Stimulated activated naive B cell treated with anti-CD40 and anti-IgM and Interleukin-4, amounts not matched to agents 10 μg/mL and 1 μg/mL and 100 μg/mL, for 72 hours (primary cell): ENCODE measurements at regions not wholly inside any gene's neighbourhood (a gene's known extent, or its start where the extent isn't known, plus 50 kb on each side); places are given as distances from the start of the nearest gene placed in this dataset.

Experiments
- ATAC-seq, 2 donors: fragments of 150-1000 bp; cut with Tn5 transposase; replicated peaks; 2 replicates each; pipeline ENCODE4 v1.10.0; 2021; ENCODE audit warnings: moderate library complexity in 1 of 2
- DNase-seq: peaks from one replicate; pipeline ENCODE4 v3.0.0; 2021
- H3K27ac Mint-ChIP-seq: one replicate; pipeline ENCODE4 v1.8.0; 2022; ENCODE audit warnings: mild to moderate bottlenecking, mixed read lengths
- H3K27me3 Mint-ChIP-seq, 2 donors: one replicate each; pipeline ENCODE4 v1.8.0; 2022; ENCODE audit warnings: mixed read lengths in 2 of 2
- H3K36me3 Mint-ChIP-seq, 2 donors: one replicate each; pipeline ENCODE4 v1.8.0; 2022; ENCODE audit warnings: mixed read lengths in 2 of 2, mild to moderate bottlenecking in 1 of 2
- H3K4me1 Mint-ChIP-seq, 2 donors: one replicate each; pipeline ENCODE4 v1.8.0; 2022; ENCODE audit warnings: mixed read lengths in 2 of 2, mild to moderate bottlenecking in 1 of 2
- H3K4me3 Mint-ChIP-seq, 2 donors: one replicate each; pipeline ENCODE4 v1.8.0; 2022; ENCODE audit warnings: mild to moderate bottlenecking in 2 of 2, mixed read lengths in 2 of 2, moderate library complexity in 1 of 2
- H3K9me3 Mint-ChIP-seq, 2 donors: one replicate each; pipeline ENCODE4 v1.8.0; 2022; ENCODE audit warnings: mixed read lengths in 2 of 2, mild to moderate bottlenecking in 1 of 2

DNA sequence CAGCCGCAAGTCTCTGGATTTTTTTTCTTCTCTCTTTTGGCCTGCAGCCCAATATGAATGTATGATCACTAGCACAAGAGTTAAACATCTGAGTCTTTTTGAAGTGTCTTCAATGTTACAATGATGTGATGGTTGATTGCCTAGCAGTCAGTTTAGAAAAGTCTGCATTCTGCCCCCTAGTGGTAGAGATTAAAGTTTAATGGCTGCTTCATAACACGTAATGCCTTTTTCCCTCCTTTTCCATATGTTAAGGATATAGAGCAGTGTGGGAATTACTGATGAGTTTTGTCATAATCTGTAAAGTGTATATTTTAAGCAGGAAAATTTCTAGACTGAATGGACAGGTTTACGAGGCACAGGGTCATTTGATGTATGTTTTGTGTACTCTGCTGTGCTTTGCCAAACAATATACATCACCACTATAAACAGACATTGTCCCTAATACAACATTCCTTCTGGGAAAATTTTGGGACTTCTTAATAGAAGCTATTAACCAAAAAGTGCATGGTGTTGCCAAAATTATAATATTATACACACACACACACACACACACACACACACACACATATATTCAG is 1038.5 kb upstream of the NR2F2 start:
- Mint-ChIP-seq H3K4me1 (no peaks in the 10 kb centered on the region), H3K27me3 (peaks cover under 1 to 30% of the 10 kb centered on the region in 2 donors), H3K36me3 (no peaks in the 10 kb centered on the region), H3K27ac (no peak overlapping the region), H3K9me3 (no peaks in the 10 kb centered on the region), H3K4me3 (no peak overlapping the region)
- DNase-seq = no peak
- no peak for ATAC-seq

DNA sequence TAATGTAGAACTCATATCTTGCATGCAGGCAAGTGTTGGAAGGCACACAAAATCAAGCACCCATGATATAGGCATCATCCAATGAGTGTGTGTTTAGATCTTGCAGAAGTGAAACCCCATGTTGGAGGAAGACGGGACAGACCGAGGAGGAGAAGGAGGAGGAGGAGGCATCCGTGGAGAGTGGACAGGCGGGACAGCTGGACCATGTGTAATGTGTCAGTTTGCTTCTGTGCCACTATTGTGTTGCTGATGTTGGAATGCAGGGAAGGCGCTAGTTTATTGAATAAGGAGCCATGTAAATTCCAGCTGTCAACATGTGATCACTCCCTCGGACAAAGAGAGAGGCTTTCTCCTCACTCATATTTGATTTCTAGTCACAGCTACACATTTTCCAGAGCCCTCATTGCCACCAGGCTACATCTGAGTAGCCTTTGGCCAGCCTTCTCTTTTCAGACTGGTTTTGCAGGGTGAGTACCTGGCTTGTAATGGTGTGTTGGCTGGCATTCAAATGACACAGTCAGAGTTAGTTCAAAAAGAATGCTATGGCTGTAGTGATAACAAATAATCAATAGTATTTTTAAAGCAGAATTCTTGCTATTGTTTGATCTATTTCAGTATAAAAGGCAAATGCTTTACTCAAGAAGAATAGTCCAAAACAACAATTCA is 1037.6 kb upstream of the NR2F2 start:
- Mint-ChIP-seq H3K4me3 (no peak overlapping the region), H3K36me3 (no peaks in the 10 kb centered on the region), H3K9me3 (no peaks in the 10 kb centered on the region), H3K27ac (no peak overlapping the region), H3K27me3 (peaks cover 0 to 29% of the 10 kb centered on the region in 2 donors), H3K4me1 (no peaks in the 10 kb centered on the region)
- DNase-seq (no peak), ATAC-seq (no peak)

DNA sequence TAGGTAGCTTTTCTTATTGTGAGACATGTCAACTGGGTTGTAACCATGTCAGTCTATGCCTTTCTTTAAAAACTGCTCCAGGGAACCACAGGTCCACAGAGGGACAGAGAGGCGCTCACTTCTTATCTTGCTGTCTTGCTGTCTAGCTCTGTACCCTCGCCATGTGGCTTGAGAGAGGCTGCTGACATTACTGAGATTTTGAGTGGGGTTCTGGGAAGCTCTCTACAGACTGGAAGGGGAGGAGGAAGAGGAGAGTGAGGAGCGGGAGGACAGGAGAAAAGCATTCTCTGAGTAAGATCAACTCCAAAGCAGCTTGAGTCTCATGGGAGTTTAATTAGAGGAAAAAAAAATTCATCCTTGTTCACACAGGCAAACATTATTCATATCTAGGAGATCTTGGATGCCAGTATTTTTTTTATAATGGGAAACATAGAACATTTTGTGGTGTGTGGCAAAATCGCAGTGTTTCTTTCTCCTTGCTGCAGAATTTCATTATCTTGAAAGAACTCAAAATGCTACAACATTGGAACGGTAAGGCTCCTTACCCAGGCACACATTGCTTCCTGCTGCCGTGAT is 1037.0 kb upstream of the NR2F2 start:
- no peak overlapping the region for H3K4me3 Mint-ChIP-seq
- H3K27me3 Mint-ChIP-seq = peaks cover 0 to 23% of the 10 kb centered on the region in 2 donors
- H3K36me3 Mint-ChIP-seq = no peaks in the 10 kb centered on the region
- H3K9me3 Mint-ChIP-seq = no peaks in the 10 kb centered on the region
- ATAC-seq = no peak
- no peaks in the 10 kb centered on the region for H3K4me1 Mint-ChIP-seq
- DNase-seq = no peak
- H3K27ac Mint-ChIP-seq = no peak overlapping the region

DNA sequence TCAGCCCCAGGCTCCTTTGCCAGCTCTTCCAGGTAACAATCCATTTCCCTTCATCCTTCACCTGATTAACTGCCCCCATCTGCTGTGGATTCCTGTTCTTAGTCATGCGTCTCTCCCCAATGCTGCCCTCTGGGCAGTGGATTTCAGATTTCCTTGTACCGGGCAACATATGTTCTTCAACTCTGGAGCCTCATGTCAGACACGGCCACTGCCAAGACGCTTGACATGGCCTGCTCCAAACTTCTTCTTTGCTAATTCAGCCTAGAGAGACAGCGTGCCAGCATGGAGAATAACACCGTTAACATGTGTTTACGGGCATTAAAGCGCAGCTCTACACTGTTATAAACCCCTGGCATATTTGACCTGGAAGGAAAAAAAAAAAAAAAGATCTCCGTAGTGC is 1035.1 kb upstream of the NR2F2 start:
- DNase-seq (no peak), ATAC-seq (no peak)
- H3K36me3 Mint-ChIP-seq = no peaks in the 10 kb centered on the region
- H3K27ac Mint-ChIP-seq = no peak overlapping the region
- H3K9me3 Mint-ChIP-seq = no peaks in the 10 kb centered on the region
- no peak overlapping the region for H3K4me3 Mint-ChIP-seq
- H3K4me1 Mint-ChIP-seq = no peaks in the 10 kb centered on the region
- peaks cover 0 to 23% of the 10 kb centered on the region in 2 donors for H3K27me3 Mint-ChIP-seq

DNA sequence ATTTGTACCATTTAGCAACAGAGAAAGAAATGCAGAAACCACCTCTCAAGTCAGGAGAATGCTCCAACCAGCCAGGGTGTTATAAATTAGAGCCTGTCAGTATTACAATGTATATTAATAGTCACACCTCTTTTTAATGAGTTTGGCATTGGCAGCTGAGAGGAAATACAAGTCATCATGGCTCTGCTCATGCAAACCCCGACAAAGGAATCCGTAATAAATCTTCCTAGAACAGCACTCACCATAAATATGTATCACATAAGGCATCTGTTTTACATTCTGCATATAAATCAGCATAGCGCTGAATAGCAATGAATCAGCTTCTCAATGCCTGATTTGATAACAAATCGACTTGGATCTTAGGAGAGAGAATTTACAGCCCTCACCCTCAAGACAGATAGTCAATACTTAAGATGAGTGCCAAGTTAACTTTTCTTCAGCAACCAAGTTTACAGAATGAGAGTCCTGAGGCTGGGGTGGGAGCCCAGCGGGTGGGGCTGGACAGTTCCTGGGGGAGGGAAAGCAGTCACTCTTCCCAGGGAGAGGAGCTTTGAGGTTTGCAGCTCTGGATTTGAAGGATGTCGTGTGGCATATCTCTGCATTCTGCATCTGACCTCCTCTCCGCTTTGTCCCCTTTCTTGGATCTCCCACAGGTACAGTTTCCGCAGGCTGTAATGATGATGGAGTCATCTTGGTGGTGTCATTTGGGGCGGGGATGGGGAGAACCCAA is 1034.4 kb upstream of the NR2F2 start:
- Mint-ChIP-seq H3K9me3 (no peaks in the 10 kb centered on the region), H3K27ac (no peak overlapping the region), H3K27me3 (peaks cover 0 to 23% of the 10 kb centered on the region in 2 donors), H3K36me3 (no peaks in the 10 kb centered on the region), H3K4me1 (no peaks in the 10 kb centered on the region), H3K4me3 (no peak overlapping the region)
- no peak for ATAC-seq
- no peak for DNase-seq

DNA sequence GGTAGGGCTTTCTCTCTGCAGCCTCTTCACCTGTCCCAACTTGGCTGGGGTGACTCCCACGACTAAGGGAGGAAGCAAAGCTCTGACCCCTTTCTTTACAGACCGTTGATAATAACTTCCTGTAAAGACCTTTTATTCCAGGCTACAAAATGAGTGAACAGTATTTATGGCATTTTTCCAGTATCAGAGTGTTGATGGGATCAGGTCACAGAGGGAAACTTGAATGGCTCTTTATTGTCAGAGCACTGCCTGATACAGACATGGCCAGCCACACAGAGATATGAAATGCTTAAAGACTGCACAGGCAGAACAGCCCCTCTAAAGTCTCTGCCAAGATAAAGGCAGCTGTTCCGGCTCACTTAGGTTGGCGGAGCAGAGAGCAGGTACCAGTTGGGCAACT is 1033.9 kb upstream of the NR2F2 start:
- H3K9me3 Mint-ChIP-seq = no peaks in the 10 kb centered on the region
- H3K27ac Mint-ChIP-seq = no peak overlapping the region
- H3K27me3 Mint-ChIP-seq = peaks cover 0 to 23% of the 10 kb centered on the region in 2 donors
- no peaks in the 10 kb centered on the region for H3K36me3 Mint-ChIP-seq
- DNase-seq = no peak
- no peak overlapping the region for H3K4me3 Mint-ChIP-seq
- ATAC-seq = no peak
- H3K4me1 Mint-ChIP-seq = no peaks in the 10 kb centered on the region

DNA sequence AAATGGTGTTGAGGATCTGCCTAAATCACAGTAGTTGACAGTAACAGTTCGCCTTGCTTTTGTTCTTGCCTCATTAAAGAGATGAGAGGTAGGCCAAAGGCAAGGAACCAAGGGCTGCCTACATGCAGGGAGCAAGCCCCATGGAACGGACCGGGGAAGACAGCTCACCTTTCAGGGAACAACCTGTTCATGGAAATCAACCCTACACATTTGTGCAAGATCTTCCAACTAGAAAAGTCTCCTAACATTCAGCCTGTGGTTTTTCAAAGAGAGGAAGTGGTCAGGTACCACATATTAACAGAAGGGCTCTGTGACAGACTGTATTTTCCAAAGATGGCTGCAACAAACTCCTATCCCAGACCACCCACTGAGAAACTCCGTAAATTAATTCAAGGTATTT is 1031.8 kb upstream of the NR2F2 start:
- H3K27ac Mint-ChIP-seq = no peak overlapping the region

DNA sequence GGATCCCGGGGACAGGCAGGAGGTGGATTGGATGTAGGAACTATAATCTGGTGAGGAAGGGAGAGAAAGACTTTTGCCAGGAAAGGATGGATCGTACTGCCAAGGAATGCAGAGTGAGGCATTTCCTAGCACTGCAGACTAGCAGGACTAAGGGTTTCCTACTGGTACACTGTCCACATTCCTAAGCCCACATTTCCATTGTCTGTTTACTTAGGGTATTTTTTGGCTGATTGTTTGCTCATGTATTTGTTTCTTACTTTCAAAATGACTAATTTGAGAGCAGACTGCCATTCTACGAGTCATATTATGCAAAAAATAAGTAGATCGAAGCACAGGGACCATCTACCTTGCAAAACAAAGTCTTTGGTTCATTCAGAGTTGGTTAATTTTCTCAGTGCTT is 1029.5 kb upstream of the NR2F2 start:
- Mint-ChIP-seq H3K9me3 (no peaks in the 10 kb centered on the region), H3K36me3 (no peaks in the 10 kb centered on the region), H3K27me3 (peaks cover 3 to 19% of the 10 kb centered on the region in 2 donors), H3K27ac (no peak overlapping the region), H3K4me3 (no peak overlapping the region), H3K4me1 (no peaks in the 10 kb centered on the region)
- ATAC-seq (no peak), DNase-seq (no peak)

More for the DNA sequence above, 1031.8 kb upstream of the NR2F2 start:
- H3K4me1 Mint-ChIP-seq = no peaks in the 10 kb centered on the region
- DNase-seq = no peak
- no peaks in the 10 kb centered on the region for H3K9me3 Mint-ChIP-seq
- H3K4me3 Mint-ChIP-seq = no peak overlapping the region
- ATAC-seq = no peak
- peaks cover 0 to 19% of the 10 kb centered on the region in 2 donors for H3K27me3 Mint-ChIP-seq
- H3K36me3 Mint-ChIP-seq = no peaks in the 10 kb centered on the region

DNA sequence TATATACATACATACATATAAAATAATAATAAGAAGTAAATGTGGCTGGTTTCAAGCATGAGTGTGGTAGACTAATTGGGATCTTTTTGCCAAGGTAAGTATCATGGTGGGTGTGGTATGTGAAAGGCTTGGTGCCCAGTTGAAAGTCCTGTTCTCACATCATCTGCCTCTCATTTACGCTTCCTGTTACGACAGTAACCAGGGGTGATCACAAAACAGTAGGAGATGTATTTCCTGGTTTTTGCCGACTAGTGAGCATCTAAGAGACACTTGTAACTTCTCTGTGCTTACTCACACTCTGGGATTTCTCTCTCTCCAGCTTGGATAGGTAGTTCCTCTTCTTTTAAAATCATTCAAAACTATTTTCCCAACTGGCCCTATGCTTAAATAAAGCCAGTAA is 1028.3 kb upstream of the NR2F2 start:
- Mint-ChIP-seq H3K36me3 (no peaks in the 10 kb centered on the region), H3K9me3 (no peaks in the 10 kb centered on the region), H3K4me1 (no peaks in the 10 kb centered on the region), H3K27ac (no peak overlapping the region), H3K27me3 (peaks cover 3 to 15% of the 10 kb centered on the region in 2 donors), H3K4me3 (no peak overlapping the region)
- DNase-seq = no peak
- ATAC-seq = no peak

DNA sequence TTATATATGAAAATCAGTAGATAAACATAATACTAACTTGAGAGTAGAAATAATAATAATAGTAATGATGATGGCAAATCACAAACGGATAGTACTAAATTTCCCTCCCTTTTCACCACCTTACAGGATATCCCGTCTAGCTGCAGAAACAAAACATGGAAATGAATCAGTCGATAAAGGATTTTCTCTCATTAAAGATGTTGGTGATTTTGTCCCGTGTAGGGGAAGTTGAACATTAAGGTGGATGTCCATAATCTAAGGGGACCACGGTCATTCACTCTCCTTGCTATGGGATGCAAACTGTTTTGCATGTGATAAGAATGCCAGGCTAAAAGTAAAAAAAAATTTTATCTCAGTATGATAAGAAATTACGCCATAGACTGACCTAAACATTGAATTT is 1027.7 kb upstream of the NR2F2 start:
- H3K27me3 Mint-ChIP-seq = peaks cover 3 to 9% of the 10 kb centered on the region in 2 donors
- H3K4me3 Mint-ChIP-seq = no peak overlapping the region
- no peaks in the 10 kb centered on the region for H3K36me3 Mint-ChIP-seq
- no peaks in the 10 kb centered on the region for H3K9me3 Mint-ChIP-seq
- no peak overlapping the region for H3K27ac Mint-ChIP-seq
- ATAC-seq (no peak), DNase-seq (no peak)
- no peaks in the 10 kb centered on the region for H3K4me1 Mint-ChIP-seq

DNA sequence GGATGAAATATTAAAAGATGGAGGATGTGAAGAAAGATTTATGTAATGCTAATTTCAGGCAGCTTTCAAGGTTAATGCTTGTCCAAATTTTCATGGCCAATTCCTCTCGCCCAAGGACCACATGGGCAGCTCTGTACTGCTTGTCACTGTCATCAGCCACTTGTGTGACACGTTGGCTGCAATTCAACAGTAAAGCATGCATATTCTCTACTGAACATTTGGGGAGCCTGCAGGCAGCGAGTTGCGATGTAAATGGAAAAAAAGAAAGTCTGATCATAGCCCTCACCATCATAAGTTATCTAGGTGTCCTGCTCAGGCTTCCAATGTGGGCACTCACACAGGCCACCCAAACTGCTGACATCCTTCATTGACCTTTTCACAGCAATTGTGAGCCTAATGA is 1026.8 kb upstream of the NR2F2 start:
- no peaks in the 10 kb centered on the region for H3K4me1 Mint-ChIP-seq
- no peak overlapping the region for H3K4me3 Mint-ChIP-seq
- peaks cover 3 to 9% of the 10 kb centered on the region in 2 donors for H3K27me3 Mint-ChIP-seq
- H3K36me3 Mint-ChIP-seq = no peaks in the 10 kb centered on the region
- no peak for ATAC-seq
- DNase-seq = no peak
- no peaks in the 10 kb centered on the region for H3K9me3 Mint-ChIP-seq
- H3K27ac Mint-ChIP-seq = no peak overlapping the region

DNA sequence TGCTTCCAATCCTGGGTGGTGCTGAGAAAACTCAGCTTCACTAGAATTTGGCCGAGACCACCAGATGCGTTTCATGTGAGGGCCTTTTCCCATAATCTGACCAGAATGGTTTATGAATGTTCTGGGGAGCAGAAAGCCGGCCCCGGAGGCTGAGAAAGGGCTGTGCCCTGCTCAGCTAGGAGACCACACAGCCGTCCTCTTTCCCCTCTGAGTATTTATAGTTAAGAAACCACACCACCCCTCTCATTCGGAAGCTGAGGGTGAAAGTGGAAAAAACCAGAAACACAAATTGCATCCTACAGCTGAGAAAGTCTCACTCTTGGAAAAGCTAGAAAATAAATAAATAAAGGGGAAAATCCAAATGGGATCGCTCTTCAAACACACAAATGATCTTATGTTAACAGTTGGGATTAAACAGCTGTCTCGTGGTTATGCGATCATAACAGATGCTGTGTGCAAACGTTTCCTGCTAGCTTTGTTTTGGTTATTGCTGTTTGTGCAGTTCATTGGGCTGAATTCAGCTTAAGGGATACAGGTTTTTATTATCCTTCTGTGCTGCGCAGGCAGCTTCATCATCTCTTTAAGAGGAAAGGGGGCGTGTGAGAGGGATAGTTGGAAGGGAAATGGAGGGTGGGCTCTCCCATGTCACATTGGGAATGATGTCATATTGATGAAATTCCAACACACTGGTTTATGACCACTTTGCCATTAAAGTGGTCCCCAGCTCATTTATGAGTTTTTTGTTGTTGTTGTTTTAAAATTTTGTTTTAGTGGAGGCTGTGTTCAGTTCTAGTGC is 1026.2 kb upstream of the NR2F2 start:
- Mint-ChIP-seq H3K36me3 (no peaks in the 10 kb centered on the region), H3K4me3 (no peak overlapping the region), H3K27me3 (peaks cover 3 to 9% of the 10 kb centered on the region in 2 donors), H3K9me3 (no peaks in the 10 kb centered on the region), H3K27ac (no peak overlapping the region), H3K4me1 (no peaks in the 10 kb centered on the region)
- DNase-seq (no peak), ATAC-seq (no peak)

DNA sequence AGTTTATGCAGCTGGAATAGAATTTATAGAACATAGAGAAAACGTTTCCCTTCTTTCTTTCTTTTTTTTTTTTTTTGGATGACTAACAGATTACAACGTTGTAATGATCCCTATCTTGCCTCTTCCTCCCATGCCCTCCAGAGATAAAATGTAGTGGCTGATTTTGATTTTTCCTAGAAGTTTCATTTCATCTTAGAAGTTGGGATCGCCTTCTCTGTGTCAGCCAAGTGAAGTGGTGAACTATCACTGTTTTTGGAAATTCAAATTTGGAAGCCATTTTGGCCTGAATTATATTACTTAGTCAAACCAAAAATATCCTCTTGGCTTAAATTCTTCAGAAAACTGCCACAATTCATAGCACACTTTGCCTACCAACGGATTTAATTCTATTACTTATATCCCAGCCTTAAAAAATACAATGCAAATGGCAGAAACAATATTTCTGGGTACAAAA is 1025.5 kb upstream of the NR2F2 start:
- Mint-ChIP-seq H3K9me3 (no peaks in the 10 kb centered on the region), H3K36me3 (no peaks in the 10 kb centered on the region), H3K27me3 (peaks cover 3 to 9% of the 10 kb centered on the region in 2 donors), H3K4me1 (no peaks in the 10 kb centered on the region), H3K4me3 (no peak overlapping the region), H3K27ac (no peak overlapping the region)
- ATAC-seq (no peak), DNase-seq (no peak)

DNA sequence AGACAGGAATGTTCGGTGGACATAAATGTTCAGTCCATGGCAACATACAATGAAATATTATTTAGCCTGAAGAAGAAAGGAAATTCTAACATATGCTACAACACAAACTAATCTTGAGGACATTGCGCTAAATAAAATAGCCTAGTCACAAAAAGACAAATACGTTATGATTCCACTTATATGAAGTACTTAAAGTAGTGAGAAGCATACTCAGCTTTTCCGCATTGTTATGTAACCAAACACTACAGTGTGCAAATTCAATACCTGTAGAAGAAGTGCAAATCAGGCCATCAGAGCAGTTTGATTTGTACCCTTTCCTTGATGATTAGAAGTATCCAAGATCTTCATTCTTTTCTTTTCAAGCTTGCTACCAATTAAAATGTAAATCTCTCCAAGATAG is 1023.4 kb upstream of the NR2F2 start:
- H3K9me3 Mint-ChIP-seq = peaks cover 0 to 1% of the 10 kb centered on the region in 2 donors
- ATAC-seq (no peak), DNase-seq (no peak)
- peaks cover 3 to 9% of the 10 kb centered on the region in 2 donors for H3K27me3 Mint-ChIP-seq
- no peak overlapping the region for H3K27ac Mint-ChIP-seq
- no peaks in the 10 kb centered on the region for H3K36me3 Mint-ChIP-seq
- no peak overlapping the region for H3K4me3 Mint-ChIP-seq
- no peaks in the 10 kb centered on the region for H3K4me1 Mint-ChIP-seq
